ENCODE measurements at regions not wholly inside any gene's neighbourhood (a gene's known extent, or its start where the extent isn't known, plus 50 kb on each side); places are given as distances from the start of the nearest gene placed in this dataset.
"Not testable (repeated sequence)": the region's sequence is repeated elsewhere in the genome, so short reads cannot be mapped to it uniquely, and the experiment has no call there.

DNA sequence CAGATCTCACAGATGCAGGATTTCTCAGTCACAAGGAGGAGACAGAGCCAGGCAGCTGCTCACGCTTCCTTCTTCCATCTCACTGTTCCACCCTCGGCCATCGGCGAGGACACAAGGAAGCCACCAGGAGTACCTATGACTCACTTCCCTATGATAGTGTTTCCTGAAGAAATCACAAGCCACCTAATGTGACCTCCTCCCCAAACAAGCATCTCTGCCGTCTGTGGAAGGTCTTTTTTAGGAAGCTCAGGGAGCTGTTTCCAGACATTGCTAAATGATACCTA is 672.7 kb downstream of the TBC1D22A start:
- no peak for DNase-seq

GRCh38 chr22:47434336-47435203 is 672.1 kb downstream of the TBC1D22A start:
- no peak for DNase-seq

GRCh38 chr22:47433627-47434026 is 671.2 kb downstream of the TBC1D22A start:
- DNase-seq, result no peak

GRCh38 chr22:47432683-47433082 is 670.2 kb downstream of the TBC1D22A start:
- no peak for DNase-seq

- no peak for DNase-seq
These were observed 661.7 kb downstream of the TBC1D22A start for GRCh38 chr22:47423861-47424820.

- DNase-seq, result no peak
These were observed 660.8 kb downstream of the TBC1D22A start for GRCh38 chr22:47423266-47423665.

DNA sequence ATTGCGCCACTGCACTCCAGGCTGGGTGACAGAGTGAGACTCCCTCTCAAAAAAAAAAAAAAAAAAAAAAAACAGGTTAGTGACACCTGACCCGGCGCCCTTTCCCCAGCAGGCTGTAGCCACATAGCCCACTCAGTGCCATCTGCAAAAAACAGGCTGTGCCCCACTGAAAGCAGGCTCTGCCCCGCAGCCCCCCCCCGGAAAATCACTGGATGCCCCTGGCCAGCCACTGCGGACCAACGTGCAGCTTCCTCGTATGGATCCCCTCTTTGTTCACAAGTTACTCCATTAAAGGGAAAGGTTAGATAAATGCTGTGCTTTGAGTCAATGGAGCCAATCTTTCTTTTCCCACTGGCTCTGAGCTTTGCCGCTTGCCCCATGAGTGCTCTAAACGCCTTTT is 660.3 kb downstream of the TBC1D22A start:
- DNase-seq, result no peak

GRCh38 chr22:47421846-47422245 is 659.4 kb downstream of the TBC1D22A start:
- DNase-seq, result no peak

- DNase-seq, result no peak
These were observed 657.8 kb downstream of the TBC1D22A start for GRCh38 chr22:47420211-47420610.

GRCh38 chr22:47419239-47419638 is 656.8 kb downstream of the TBC1D22A start:
- DNase-seq, result no peak

GRCh38 chr22:47417699-47418098 is 655.2 kb downstream of the TBC1D22A start:
- no peak for DNase-seq

- no peak for DNase-seq
These were observed 648.6 kb downstream of the TBC1D22A start for GRCh38 chr22:47411006-47411405.

GRCh38 chr22:47409539-47410275 is 647.3 kb downstream of the TBC1D22A start:
- no peak for DNase-seq

DNA sequence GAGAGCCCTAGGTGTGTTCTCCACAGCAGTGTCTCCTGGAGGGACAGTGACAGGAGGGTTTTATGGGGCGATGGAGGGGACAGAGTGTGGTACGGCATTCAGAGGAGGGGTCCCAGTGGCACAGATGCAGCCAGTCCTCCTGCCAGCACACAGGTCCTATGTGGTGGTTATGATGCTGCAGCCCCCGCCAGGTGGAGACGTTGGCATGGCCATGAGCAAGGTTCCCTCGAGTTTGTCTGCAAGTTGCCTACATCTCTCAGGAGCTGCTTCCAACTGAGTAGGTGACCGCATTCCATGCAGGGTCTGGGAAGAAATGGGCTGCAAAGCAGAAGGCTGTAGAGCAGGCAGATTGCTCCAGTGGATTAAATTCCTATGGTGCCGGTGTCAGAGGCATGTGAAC is 646.0 kb downstream of the TBC1D22A start:
- DNase-seq, result no peak

DNA sequence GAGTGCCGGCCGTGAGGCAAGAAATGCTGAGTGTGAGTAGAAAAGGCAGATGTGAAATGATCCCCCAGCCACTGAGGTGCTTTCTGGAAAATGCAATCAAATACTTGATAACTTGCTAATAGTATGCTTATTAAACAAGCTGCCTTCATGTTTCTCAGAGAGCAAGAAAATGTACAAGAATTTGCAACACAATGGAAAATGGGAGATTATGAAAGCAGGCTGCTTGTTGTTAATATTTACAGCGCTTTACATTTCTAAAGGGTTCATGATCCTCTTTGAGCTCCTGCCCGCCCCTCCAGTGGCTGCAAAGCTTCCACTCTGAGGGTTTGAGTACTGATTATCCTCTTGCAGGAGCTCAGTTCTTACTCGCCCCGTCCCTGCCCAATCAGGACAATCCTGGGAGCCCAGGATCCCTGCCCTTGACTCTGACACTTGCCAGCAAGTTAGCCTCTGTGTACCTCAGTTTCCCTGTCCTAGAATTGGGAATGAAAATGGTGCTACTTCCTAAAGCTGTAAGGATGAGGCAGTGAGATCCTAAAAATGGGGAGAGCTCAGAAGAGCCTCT is 645.1 kb downstream of the TBC1D22A start:
- DNase-seq, result no peak

GRCh38 chr22:47406896-47407295 is 644.4 kb downstream of the TBC1D22A start:
- DNase-seq, result no peak

GRCh38 chr22:47406180-47406834 is 643.9 kb downstream of the TBC1D22A start:
- no peak for DNase-seq

- DNase-seq, result not testable (repeated sequence)
These were observed 642.8 kb downstream of the TBC1D22A start for GRCh38 chr22:47405222-47405621.

DNA sequence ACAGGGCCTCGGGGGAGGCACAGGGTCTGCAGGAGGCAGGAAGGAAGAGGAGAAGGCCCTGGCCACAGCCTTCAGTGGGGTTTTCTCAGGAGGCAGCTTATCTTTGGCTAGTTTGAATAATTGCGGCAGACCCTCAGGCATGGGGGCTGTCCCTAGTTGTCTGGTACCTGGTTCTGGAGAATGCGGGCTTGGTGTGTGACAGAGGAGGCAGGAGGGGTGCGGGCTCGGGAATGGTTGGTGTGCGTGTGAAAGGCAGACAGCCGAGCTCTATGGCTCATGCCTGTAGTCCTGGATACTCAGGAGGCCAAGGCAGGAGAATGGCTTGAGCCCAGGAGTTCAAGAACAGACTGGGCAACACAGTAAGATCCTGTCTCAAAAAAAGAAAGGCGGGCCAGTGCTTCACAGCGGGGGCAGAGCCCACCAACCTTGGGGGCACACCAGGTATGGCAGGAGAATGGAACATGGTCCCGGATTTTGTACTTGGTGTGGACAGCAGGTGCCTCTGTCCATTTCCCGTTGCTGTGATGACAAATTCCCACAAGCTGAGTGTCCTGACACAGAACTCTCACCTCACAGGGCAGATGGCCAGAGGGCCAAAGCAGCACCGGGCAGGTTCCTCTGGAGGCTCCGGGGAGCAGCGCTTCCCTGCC is 640.6 kb downstream of the TBC1D22A start:
- no peak for DNase-seq

DNA sequence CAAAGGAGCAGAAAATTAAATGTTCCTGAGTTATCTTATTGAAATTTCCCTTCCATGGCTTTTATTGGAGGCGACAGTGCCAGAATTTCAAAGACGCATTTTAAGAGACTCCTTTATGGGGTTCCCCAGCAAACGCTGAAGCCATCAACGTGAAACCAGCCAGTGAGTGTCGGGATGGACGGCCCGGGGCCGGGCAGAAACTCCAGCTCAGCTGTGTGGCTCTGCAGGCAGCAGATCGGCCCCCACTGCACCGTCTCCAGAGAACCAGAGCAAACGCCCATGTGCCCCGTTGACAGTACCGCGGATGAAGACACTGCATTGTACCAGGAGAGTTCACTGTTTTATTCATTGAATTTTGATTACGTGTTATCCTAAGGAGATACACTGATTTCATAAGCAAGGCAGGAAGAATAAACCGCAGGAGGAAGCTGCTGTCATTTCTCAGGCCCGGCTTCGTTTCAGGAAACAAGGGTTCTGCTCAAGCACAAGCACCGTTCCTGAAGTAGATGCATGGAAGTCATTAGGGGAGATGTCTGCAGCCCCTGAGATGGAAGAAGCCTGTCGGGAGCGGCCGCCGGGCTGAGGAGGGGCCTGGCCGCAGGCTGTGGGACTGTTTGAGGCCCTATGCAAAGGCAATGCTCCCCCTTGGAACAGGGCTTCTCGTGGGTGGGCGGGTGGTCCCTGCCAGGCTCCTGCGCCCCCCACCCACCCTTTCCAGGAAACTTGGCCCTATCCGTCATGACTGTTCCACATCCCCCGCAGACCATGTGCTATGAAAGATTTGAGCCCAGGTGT is 639.7 kb downstream of the TBC1D22A start:
- no peak for DNase-seq

DNA sequence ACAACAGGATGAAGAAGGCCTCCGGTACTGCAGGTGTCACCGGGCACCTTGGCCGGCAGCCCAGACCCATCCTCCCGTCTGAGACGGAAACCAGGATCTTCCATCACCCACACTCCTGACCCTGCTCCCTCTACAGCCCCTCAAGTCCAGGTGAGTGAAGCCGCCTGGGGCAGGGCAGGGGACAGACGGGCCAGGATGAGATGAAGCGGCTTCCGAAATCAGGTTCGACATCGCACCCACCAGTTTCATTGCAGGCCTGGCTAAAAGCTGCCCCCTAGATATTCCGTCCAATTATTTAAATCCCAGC is 639.1 kb downstream of the TBC1D22A start:
- DNase-seq, result no peak
